ENCODE measurements at regions not wholly inside any gene's neighbourhood (a gene's known extent, or its start where the extent isn't known, plus 50 kb on each side); places are given as distances from the start of the nearest gene placed in this dataset.

DNA sequence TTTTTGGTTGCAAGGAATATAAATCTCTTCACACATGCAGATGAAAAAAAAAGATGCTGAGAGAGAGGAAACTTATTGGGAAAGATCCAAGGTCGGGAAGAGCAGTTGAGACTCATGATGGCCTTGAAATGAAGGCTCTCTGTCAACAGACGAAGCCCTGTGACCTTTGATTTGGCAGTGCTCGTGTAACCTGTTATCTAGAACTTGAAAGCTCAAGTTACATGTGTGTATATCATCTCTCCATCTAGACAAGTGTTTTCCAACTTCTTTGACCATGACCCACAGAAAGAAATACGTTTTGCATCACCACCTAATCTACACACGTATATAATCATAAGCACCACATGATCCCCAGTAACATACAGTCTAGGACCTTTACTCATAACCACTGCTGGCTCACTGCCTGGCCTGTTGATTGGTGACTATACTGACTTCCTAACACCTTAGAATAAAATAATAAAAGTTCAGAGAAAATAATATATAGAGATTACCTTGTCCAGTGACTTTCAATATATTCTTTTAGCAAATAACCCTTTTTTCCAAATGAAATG lies 319.0 kb upstream of the PKDCC start:
- TF ChIP-seq, protein P1, sequence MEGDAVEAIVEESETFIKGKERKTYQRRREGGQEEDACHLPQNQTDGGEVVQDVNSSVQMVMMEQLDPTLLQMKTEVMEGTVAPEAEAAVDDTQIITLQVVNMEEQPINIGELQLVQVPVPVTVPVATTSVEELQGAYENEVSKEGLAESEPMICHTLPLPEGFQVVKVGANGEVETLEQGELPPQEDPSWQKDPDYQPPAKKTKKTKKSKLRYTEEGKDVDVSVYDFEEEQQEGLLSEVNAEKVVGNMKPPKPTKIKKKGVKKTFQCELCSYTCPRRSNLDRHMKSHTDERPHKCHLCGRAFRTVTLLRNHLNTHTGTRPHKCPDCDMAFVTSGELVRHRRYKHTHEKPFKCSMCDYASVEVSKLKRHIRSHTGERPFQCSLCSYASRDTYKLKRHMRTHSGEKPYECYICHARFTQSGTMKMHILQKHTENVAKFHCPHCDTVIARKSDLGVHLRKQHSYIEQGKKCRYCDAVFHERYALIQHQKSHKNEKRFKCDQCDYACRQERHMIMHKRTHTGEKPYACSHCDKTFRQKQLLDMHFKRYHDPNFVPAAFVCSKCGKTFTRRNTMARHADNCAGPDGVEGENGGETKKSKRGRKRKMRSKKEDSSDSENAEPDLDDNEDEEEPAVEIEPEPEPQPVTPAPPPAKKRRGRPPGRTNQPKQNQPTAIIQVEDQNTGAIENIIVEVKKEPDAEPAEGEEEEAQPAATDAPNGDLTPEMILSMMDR (conservative IDR thresholded peaks at IDR 0.05; ENCODE audit: low read depth, low read length): no peak
- H3K4me3 ChIP-seq (IDR thresholded peaks at IDR 0.05; ENCODE audit: insufficient read depth, low read depth, low read length): no peak overlapping the region
- H3K27ac ChIP-seq: no peak overlapping the region
- H3K79me2 ChIP-seq (ENCODE audit: insufficient read depth, low read depth): no peaks in the 10 kb centered on the region
- H3K27me3 ChIP-seq (ENCODE audit: insufficient read depth, low read depth): no peaks in the 10 kb centered on the region
- H2AFZ ChIP-seq (ENCODE audit: low read depth): no peak overlapping the region
- H3K4me2 ChIP-seq: no peak overlapping the region
- no peaks in the 10 kb centered on the region for H3K4me1 ChIP-seq (ENCODE audit: low read depth, poor library complexity, severe bottlenecking)
- no peak overlapping the region for H3K9ac ChIP-seq
- no peaks in the 10 kb centered on the region for H3K36me3 ChIP-seq (ENCODE audit: insufficient read depth)
- no peaks in the 10 kb centered on the region for H4K20me1 ChIP-seq (ENCODE audit: insufficient read depth)

DNA sequence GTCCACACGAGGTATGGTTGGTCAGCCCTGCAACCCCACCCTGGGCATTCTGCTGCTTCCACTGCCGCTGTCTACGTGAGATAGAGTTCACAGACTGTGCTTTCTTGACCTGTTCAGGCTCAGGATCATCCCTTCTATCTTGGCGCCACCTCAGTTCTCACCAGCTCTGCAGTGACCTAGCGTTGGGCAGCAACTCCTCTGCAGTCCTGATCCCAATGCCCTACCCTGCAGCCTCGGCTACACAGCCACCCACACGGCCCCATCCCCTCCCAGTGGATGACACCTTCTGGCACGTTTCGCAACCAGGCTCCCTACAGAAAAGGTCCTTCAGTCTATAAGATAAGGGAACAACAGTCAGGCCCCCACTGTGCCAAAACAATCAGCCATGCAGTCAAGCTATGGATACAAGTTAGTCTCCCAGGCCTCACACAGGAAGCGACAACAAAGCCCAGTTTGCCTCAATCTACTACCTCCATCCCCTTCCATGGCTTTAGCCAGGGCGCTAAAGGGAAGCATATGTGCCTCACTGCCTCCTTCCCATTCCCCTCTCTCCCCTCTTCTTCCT lies 317.9 kb upstream of the PKDCC start:
- no peak overlapping the region for H3K4me3 ChIP-seq (IDR thresholded peaks at IDR 0.05; ENCODE audit: insufficient read depth, low read depth, low read length)
- no peak overlapping the region for H2AFZ ChIP-seq (ENCODE audit: low read depth)
- TF ChIP-seq, protein P1 (conservative IDR thresholded peaks at IDR 0.05; ENCODE audit: low read depth, low read length): no peak

DNA sequence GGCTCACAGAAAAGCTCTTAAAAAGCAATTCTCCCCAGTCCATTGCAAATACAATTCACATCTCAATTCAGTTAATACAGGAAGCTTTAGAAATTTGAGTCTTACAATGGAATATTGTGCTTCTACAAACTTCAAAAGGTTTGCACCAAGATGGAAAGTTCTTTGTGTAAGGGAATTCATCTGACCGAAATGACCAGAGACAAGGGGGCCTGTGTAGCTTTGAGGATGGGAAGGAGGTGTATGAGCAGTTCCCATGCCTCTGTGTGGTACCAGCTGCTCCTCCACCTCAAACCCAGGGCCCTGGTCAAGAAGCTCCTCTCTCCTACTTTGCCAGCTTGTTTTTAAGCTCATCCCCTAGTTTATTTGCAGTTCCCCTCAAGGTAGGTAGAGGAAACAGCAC lies 312.8 kb upstream of the PKDCC start:
- Histone ChIP-seq H3K4me3 (IDR thresholded peaks at IDR 0.05; ENCODE audit: insufficient read depth, low read depth, low read length) (no peak overlapping the region), H2AFZ (ENCODE audit: low read depth) (no peak overlapping the region), H3K27me3 (ENCODE audit: insufficient read depth, low read depth) (no peaks in the 10 kb centered on the region), H3K9ac (no peak overlapping the region), H3K36me3 (ENCODE audit: insufficient read depth) (no peaks in the 10 kb centered on the region), H3K4me1 (ENCODE audit: low read depth, poor library complexity, severe bottlenecking) (no peaks in the 10 kb centered on the region), H4K20me1 (ENCODE audit: insufficient read depth) (no peaks in the 10 kb centered on the region), H3K79me2 (ENCODE audit: insufficient read depth, low read depth) (no peaks in the 10 kb centered on the region), H3K27ac (no peak overlapping the region), H3K4me2 (no peak overlapping the region)
- TF ChIP-seq, protein P1 (conservative IDR thresholded peaks at IDR 0.05; ENCODE audit: low read depth, low read length): no peak

More for the DNA sequence above, 317.9 kb upstream of the PKDCC start:
- Histone ChIP-seq H3K4me1 (ENCODE audit: low read depth, poor library complexity, severe bottlenecking) (no peaks in the 10 kb centered on the region), H3K27ac (no peak overlapping the region), H3K36me3 (ENCODE audit: insufficient read depth) (no peaks in the 10 kb centered on the region), H3K4me2 (no peak overlapping the region), H3K27me3 (ENCODE audit: insufficient read depth, low read depth) (no peaks in the 10 kb centered on the region), H4K20me1 (ENCODE audit: insufficient read depth) (no peaks in the 10 kb centered on the region), H3K79me2 (ENCODE audit: insufficient read depth, low read depth) (no peaks in the 10 kb centered on the region), H3K9ac (no peak overlapping the region)

DNA sequence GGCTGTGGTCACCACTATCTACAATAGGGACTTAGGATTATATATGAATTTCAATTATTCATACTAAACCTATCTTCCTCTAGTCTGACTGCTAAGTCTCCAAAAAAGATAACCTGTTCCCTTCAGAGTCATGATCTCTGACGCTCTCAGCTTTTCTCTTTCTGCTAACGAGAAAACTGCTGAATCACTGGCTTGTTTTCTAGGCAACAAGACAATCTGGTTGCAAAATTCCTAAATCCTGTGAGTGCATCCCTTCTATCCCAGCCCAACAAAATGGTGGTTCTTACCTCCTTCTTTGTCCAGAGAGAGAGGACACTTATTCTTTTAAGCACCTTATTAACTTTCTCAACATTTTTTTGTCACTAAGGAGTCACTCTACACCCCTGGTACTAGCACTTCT lies 312.3 kb upstream of the PKDCC start:
- H3K9ac ChIP-seq: no peak overlapping the region

More for the DNA sequence above, 312.3 kb upstream of the PKDCC start:
- Histone ChIP-seq H3K4me2 (no peak overlapping the region), H4K20me1 (ENCODE audit: insufficient read depth) (no peaks in the 10 kb centered on the region), H3K4me1 (ENCODE audit: low read depth, poor library complexity, severe bottlenecking) (no peaks in the 10 kb centered on the region), H3K4me3 (IDR thresholded peaks at IDR 0.05; ENCODE audit: insufficient read depth, low read depth, low read length) (no peak overlapping the region), H3K27me3 (ENCODE audit: insufficient read depth, low read depth) (no peaks in the 10 kb centered on the region), H2AFZ (ENCODE audit: low read depth) (no peak overlapping the region), H3K36me3 (ENCODE audit: insufficient read depth) (no peaks in the 10 kb centered on the region), H3K27ac (no peak overlapping the region), H3K79me2 (ENCODE audit: insufficient read depth, low read depth) (no peaks in the 10 kb centered on the region)
- TF ChIP-seq, protein P1 (conservative IDR thresholded peaks at IDR 0.05; ENCODE audit: low read depth, low read length): no peak
